ENCODE measurements at regions not wholly inside any gene's neighbourhood (a gene's known extent, or its start where the extent isn't known, plus 50 kb on each side); places are given as distances from the start of the nearest gene placed in this dataset.

- DNase-seq (ENCODE audit: low read depth, low spot score), result no peak
Measured at GRCh38 chr6:104095661-104096416, 763.9 kb downstream of the HACE1 start.

GRCh38 chr6:104087765-104088164 is 772.0 kb downstream of the HACE1 start:
- no peak for DNase-seq (ENCODE audit: low read depth, low spot score)

- no peak for DNase-seq (ENCODE audit: low read depth, low spot score)
Measured at GRCh38 chr6:104068281-104068680, 791.4 kb downstream of the HACE1 start.

- DNase-seq (ENCODE audit: low read depth, low spot score), result no peak
Measured at GRCh38 chr6:104064876-104065275, 794.8 kb downstream of the HACE1 start.

GRCh38 chr6:104050455-104050854 is 809.3 kb downstream of the HACE1 start:
- no peak for DNase-seq (ENCODE audit: low read depth, low spot score)

GRCh38 chr6:104046426-104046825 is 813.3 kb downstream of the HACE1 start:
- DNase-seq (ENCODE audit: low read depth, low spot score), result no peak

GRCh38 chr6:104031346-104031745 is 828.4 kb downstream of the HACE1 start:
- no peak for DNase-seq (ENCODE audit: low read depth, low spot score)

GRCh38 chr6:104022126-104022525 is 837.6 kb downstream of the HACE1 start:
- DNase-seq (ENCODE audit: low read depth, low spot score), result no peak

- no peak for DNase-seq (ENCODE audit: low read depth, low spot score)
Measured at GRCh38 chr6:104019075-104019753, 840.5 kb downstream of the HACE1 start.

GRCh38 chr6:104017410-104018381 is 842.0 kb downstream of the HACE1 start:
- no peak for DNase-seq (ENCODE audit: low read depth, low spot score)

GRCh38 chr6:104014163-104014959 is 845.4 kb downstream of the HACE1 start:
- no peak for DNase-seq (ENCODE audit: low read depth, low spot score)

- no peak for DNase-seq (ENCODE audit: low read depth, low spot score)
Measured at GRCh38 chr6:104013312-104013971, 846.3 kb downstream of the HACE1 start.

GRCh38 chr6:104010897-104011296 is 848.8 kb downstream of the HACE1 start:
- no peak for DNase-seq (ENCODE audit: low read depth, low spot score)

- no peak for DNase-seq (ENCODE audit: low read depth, low spot score)
Measured at GRCh38 chr6:104003803-104004516, 855.8 kb downstream of the HACE1 start.

- DNase-seq (ENCODE audit: low read depth, low spot score), result no peak
Measured at GRCh38 chr6:103995571-103995970, 864.1 kb downstream of the HACE1 start.

GRCh38 chr6:103983860-103984259 is 875.9 kb downstream of the HACE1 start:
- no peak for DNase-seq (ENCODE audit: low read depth, low spot score)

- no peak for DNase-seq (ENCODE audit: low read depth, low spot score)
Measured at GRCh38 chr6:103983011-103983410, 876.7 kb downstream of the HACE1 start.

GRCh38 chr6:103982574-103982973 is 877.1 kb downstream of the HACE1 start:
- DNase-seq (ENCODE audit: low read depth, low spot score), result no peak

GRCh38 chr6:103979308-103979707 is 880.4 kb downstream of the HACE1 start:
- DNase-seq (ENCODE audit: low read depth, low spot score), result no peak

- no peak for DNase-seq (ENCODE audit: low read depth, low spot score)
Measured at GRCh38 chr6:103937389-103937788, 922.3 kb downstream of the HACE1 start.
